ENCODE measurements at regions not wholly inside any gene's neighbourhood (a gene's known extent, or its start where the extent isn't known, plus 50 kb on each side); places are given as distances from the start of the nearest gene placed in this dataset.
A peak's percentile ranks its signal among the peaks of the same experiment; 100 is the strongest.

GRCh38 chr5:100446879-100447430 lies 88.2 kb upstream of the FAM174A start:
- no peak for DNase-seq (ENCODE audit: low read depth)
- H3K4me3 ChIP-seq (ENCODE audit: low read depth, low read length), result no peak overlapping the region
- TF ChIP-seq CTCF (conservative IDR thresholded peaks at IDR 0.05; ENCODE audit: low read depth, low read length), result no peak

DNA sequence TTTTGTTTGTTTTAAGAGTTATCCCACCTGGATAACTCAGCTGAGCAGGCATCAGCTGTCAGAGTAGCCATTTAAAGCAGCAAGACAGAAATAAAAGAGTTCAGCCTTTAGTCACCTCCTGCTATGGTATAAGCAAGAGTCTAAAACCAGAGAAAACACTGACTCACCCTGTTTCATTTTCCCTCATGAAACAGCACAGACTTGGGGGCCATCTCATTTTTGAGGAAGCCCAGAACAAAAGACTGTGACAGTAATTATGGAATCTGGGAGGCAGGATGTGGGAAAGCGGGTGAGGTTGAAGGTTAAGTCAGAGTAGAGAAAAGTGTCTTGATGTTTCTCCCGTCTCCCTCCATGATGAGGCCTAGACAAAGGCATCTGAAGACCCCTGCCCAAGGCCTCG lies 90.2 kb upstream of the FAM174A start:
- no peak for TF ChIP-seq CTCF (conservative IDR thresholded peaks at IDR 0.05; ENCODE audit: low read depth, low read length)
- H3K4me3 ChIP-seq (ENCODE audit: low read depth, low read length), result no peak overlapping the region
- DNase-seq (ENCODE audit: low read depth), result peak; percentile 8

GRCh38 chr5:100434815-100435214 lies 100.4 kb upstream of the FAM174A start:
- TF ChIP-seq CTCF (conservative IDR thresholded peaks at IDR 0.05; ENCODE audit: low read depth, low read length), result no peak
- no peak overlapping the region for H3K4me3 ChIP-seq (ENCODE audit: low read depth, low read length)
- no peak for DNase-seq (ENCODE audit: low read depth)

GRCh38 chr5:100432741-100433140 lies 102.4 kb upstream of the FAM174A start:
- no peak overlapping the region for H3K4me3 ChIP-seq (ENCODE audit: low read depth, low read length)
- no peak for TF ChIP-seq CTCF (conservative IDR thresholded peaks at IDR 0.05; ENCODE audit: low read depth, low read length)
- no peak for DNase-seq (ENCODE audit: low read depth)

GRCh38 chr5:100430268-100431195 lies 104.6 kb upstream of the FAM174A start:
- peak; percentile 100 for TF ChIP-seq CTCF (conservative IDR thresholded peaks at IDR 0.05; ENCODE audit: low read depth, low read length)
- no peak overlapping the region for H3K4me3 ChIP-seq (ENCODE audit: low read depth, low read length)
- peak; percentile 65 for DNase-seq (ENCODE audit: low read depth)

GRCh38 chr5:100424787-100425186 lies 110.4 kb upstream of the FAM174A start:
- TF ChIP-seq CTCF (conservative IDR thresholded peaks at IDR 0.05; ENCODE audit: low read depth, low read length), result no peak
- peak; percentile 9 for DNase-seq (ENCODE audit: low read depth)
- H3K4me3 ChIP-seq (ENCODE audit: low read depth, low read length), result no peak overlapping the region
